Ascending aorta (tissue), 2 donors: ENCODE measurements at regions not wholly inside any gene's neighbourhood (a gene's known extent, or its start where the extent isn't known, plus 50 kb on each side); places are given as distances from the start of the nearest gene placed in this dataset.

Experiments used
- DNase-seq, 2 donors: peaks; one replicate each; pipeline ENCODE4 v3.0.0-alpha.2; 2019; ENCODE audit warnings: low spot score in 2 of 2
- H3K27ac ChIP-seq, 2 donors: fragments of 200-600 bp; sonication (generic); one replicate each; pipeline ENCODE4 v1.5.1; 2016 to 2017; ENCODE audit warnings: mild to moderate bottlenecking in 1 of 2
- H3K27me3 ChIP-seq: fragments of 200-600 bp; sonication (generic); one replicate; pipeline ENCODE4 v1.5.1; 2017
- H3K36me3 ChIP-seq, 2 donors: fragments of 200-600 bp; sonication (generic); one replicate each; pipeline ENCODE4 v1.5.1; 2016
- H3K4me1 ChIP-seq, 2 donors: fragments of 200-600 bp; sonication (generic); one replicate each; pipeline ENCODE4 v1.5.1; 2016 to 2017; ENCODE audit warnings: mild to moderate bottlenecking in 1 of 2
- H3K4me3 ChIP-seq, 2 donors: fragments of 200-600 bp; sonication (generic); one replicate each; pipeline ENCODE4 v1.5.1; 2016 to 2017; ENCODE audit warnings: mild to moderate bottlenecking in 1 of 2
- H3K9me3 ChIP-seq, 2 donors: fragments of 200-600 bp; sonication (generic); one replicate each; pipeline ENCODE4 v1.5.1; 2016
- intact Hi-C: fragments of 100-400 bp; cut with DNase I; formaldehyde crosslinking; loops from one replicate; pipeline ENCODE4 v1.15.1; 2023
- TF ChIP-seq, protein P1 (sequence below), 3 experiments: fragments of 200-600 bp in 2 of 3; fragments of 450-650 bp in 1 of 3; sonication (generic) in 2 of 3; IDR thresholded peaks; one replicate each; pipeline ENCODE4 v1.5.1; 2016 to 2019; ENCODE audit warnings: antibody characterized with exemption in 3 of 3, mild to moderate bottlenecking in 1 of 3, moderate library complexity in 1 of 3

- intact Hi-C loops = no loop called here
- Histone ChIP-seq H3K4me3 (no peak overlapping the region), H3K9me3 (no peaks in the 10 kb centered on the region), H3K4me1 (peaks cover 6 to 7% of the 10 kb centered on the region in 2 donors), H3K27me3 (no peaks in the 10 kb centered on the region), H3K36me3 (no peaks in the 10 kb centered on the region), H3K27ac (no peak overlapping the region)
- TF ChIP-seq, protein P1, sequence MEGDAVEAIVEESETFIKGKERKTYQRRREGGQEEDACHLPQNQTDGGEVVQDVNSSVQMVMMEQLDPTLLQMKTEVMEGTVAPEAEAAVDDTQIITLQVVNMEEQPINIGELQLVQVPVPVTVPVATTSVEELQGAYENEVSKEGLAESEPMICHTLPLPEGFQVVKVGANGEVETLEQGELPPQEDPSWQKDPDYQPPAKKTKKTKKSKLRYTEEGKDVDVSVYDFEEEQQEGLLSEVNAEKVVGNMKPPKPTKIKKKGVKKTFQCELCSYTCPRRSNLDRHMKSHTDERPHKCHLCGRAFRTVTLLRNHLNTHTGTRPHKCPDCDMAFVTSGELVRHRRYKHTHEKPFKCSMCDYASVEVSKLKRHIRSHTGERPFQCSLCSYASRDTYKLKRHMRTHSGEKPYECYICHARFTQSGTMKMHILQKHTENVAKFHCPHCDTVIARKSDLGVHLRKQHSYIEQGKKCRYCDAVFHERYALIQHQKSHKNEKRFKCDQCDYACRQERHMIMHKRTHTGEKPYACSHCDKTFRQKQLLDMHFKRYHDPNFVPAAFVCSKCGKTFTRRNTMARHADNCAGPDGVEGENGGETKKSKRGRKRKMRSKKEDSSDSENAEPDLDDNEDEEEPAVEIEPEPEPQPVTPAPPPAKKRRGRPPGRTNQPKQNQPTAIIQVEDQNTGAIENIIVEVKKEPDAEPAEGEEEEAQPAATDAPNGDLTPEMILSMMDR (IDR thresholded peaks at IDR 0.05) = no peak
- DNase-seq = no peak
Measured at GRCh38 chr10:129047600-129047999, 419.4 kb upstream of the MGMT start.

GRCh38 chr10:129048513-129048912 is 418.5 kb upstream of the MGMT start:
- peaks cover 6 to 7% of the 10 kb centered on the region in 2 donors for H3K4me1 ChIP-seq
- H3K27ac ChIP-seq = no peak overlapping the region
- TF ChIP-seq, protein P1 (IDR thresholded peaks at IDR 0.05) = no peak
- H3K27me3 ChIP-seq = no peaks in the 10 kb centered on the region
- no peak overlapping the region for H3K4me3 ChIP-seq
- intact Hi-C loops = no loop called here
- DNase-seq = no peak
- H3K36me3 ChIP-seq = no peaks in the 10 kb centered on the region
- H3K9me3 ChIP-seq = no peaks in the 10 kb centered on the region

- TF ChIP-seq, protein P1 (IDR thresholded peaks at IDR 0.05) = no peak
- no peak for DNase-seq
- Histone ChIP-seq H3K4me1 (peaks cover 6 to 7% of the 10 kb centered on the region in 2 donors), H3K36me3 (no peaks in the 10 kb centered on the region), H3K9me3 (no peaks in the 10 kb centered on the region), H3K27me3 (no peaks in the 10 kb centered on the region), H3K4me3 (no peak overlapping the region), H3K27ac (no peak overlapping the region)
- intact Hi-C loops = no loop called here
Measured at GRCh38 chr10:129049501-129049900, 417.5 kb upstream of the MGMT start.

GRCh38 chr10:129055225-129055624 is 411.8 kb upstream of the MGMT start:
- Histone ChIP-seq H3K4me3 (no peak overlapping the region), H3K27me3 (no peaks in the 10 kb centered on the region), H3K9me3 (no peaks in the 10 kb centered on the region), H3K27ac (no peak overlapping the region), H3K4me1 (no peaks in the 10 kb centered on the region), H3K36me3 (no peaks in the 10 kb centered on the region)
- no peak for DNase-seq
- TF ChIP-seq, protein P1 (IDR thresholded peaks at IDR 0.05) = no peak
- intact Hi-C loops = no loop called here

DNA sequence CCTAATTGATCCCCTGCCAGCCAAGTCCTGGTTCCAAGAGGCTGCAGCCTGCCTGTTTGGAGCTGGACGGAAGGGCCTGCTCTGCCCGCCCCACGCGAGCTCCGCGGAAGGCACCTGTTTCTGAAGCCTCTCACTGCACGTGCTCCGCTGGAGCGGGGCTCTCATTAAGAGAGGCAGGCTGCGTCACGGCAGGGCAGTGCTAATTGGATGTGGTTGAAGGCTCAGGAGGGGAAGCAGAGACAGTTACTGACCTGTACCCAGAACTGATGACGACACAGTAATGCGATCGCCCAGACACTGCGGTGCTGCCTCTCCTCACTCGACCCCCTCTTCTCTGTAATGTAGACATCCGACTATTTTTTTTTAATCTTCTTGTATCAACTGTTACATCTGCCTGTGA is 411.1 kb upstream of the MGMT start:
- H3K36me3 ChIP-seq = no peaks in the 10 kb centered on the region
- H3K9me3 ChIP-seq = no peaks in the 10 kb centered on the region
- H3K27me3 ChIP-seq = no peaks in the 10 kb centered on the region
- TF ChIP-seq, protein P1 (IDR thresholded peaks at IDR 0.05) = no peak
- no peak overlapping the region for H3K27ac ChIP-seq
- no peak overlapping the region for H3K4me3 ChIP-seq
- no peak for DNase-seq
- H3K4me1 ChIP-seq = no peaks in the 10 kb centered on the region
- intact Hi-C loops = no loop called here
